GM12878 (cell line): ENCODE measurements at regions not wholly inside any gene's neighbourhood (a gene's known extent, or its start where the extent isn't known, plus 50 kb on each side); places are given as distances from the start of the nearest gene placed in this dataset.

Source experiments
- ATAC-seq: fragments of 200-7000 bp; cut with Tn5 transposase; 3 replicates; pipeline ENCODE4 v1.9.1; 2020; ENCODE audit warnings: mild to moderate bottlenecking, moderate library complexity
- BruUV-seq: library from RNA; stranded (reverse); fragments of 400-500 nt; replicated peaks from 2 replicates; lab custom pipeline; 2021; lab: Mats Ljungman, UMichigan
- CTCF ChIA-PET: fragments of 300-600 bp; sonication (Branson Sonifier 250); formaldehyde crosslinking; extraction: SDS; loops from one replicate; lab custom pipeline; 2021; ENCODE audit warnings: inconsistent platforms; lab: Yijun Ruan, JAX
- POLR2A ChIA-PET: fragments of 350-600 bp; formaldehyde crosslinking; extraction: SDS; loops from one replicate; lab custom pipeline; 2021; ENCODE audit warnings: inconsistent platforms; lab: Charles Lee
- RAD21 ChIA-PET: fragments of 300-600 bp; sonication (Branson Sonifier 250); formaldehyde crosslinking; loops from one replicate; lab custom pipeline; 2023; ENCODE audit warnings: antibody characterized with exemption; ENCODE audit not compliant: unreplicated experiment; lab: Charles Lee
- SMC1A ChIA-PET: fragments of 300-600 bp; sonication (Branson Sonifier 250); formaldehyde crosslinking; loops from one replicate; lab custom pipeline; 2023; ENCODE audit not compliant: unreplicated experiment, uncharacterized antibody; lab: Charles Lee
- DNase-seq: peaks from one replicate; pipeline ENCODE4 v3.0.0-alpha.2; 2011; ENCODE audit warnings: low read depth, low spot score
- FAIRE-seq: peaks from 3 replicates; lab custom pipeline; 2011; peaks lifted over from hg19 to GRCh38; lab: Jason Lieb, UNC
- H2AFZ ChIP-seq: 2 replicates; pipeline ENCODE4 v1.6.0; 2011; ENCODE audit warnings: low read depth, low read length, control low read depth; ENCODE audit not compliant: control insufficient read depth
- H3K27ac ChIP-seq: 2 replicates; pipeline ENCODE4 v1.5.1; 2011; ENCODE audit warnings: control low read depth; ENCODE audit not compliant: control insufficient read depth, insufficient read depth
- H3K27me3 ChIP-seq, 2 experiments: replicated peaks in 1 of 2; 2 replicates each; pipeline versions ENCODE4 v1.6.0 to v1.6.1; 2011; ENCODE audit warnings: low read length in 1 of 2; ENCODE audit not compliant: control insufficient read depth in 2 of 2, insufficient read depth in 2 of 2
- H3K36me3 ChIP-seq, 2 experiments: 2 replicates each; pipeline ENCODE4 v1.5.1; 2011; ENCODE audit warnings: low read length in 1 of 2; ENCODE audit not compliant: control insufficient read depth in 2 of 2, insufficient read depth in 2 of 2
- H3K4me1 ChIP-seq: 2 replicates; pipeline ENCODE4 v1.6.1; 2011; ENCODE audit warnings: mild to moderate bottlenecking, low read length, moderate library complexity, mixed read lengths; ENCODE audit not compliant: control insufficient read depth, insufficient read depth
- H3K4me2 ChIP-seq: 2 replicates; pipeline ENCODE4 v1.6.0; 2011; ENCODE audit warnings: control low read depth; ENCODE audit not compliant: control insufficient read depth, insufficient read depth
- H3K4me3 ChIP-seq: fragments of 200-600 bp; sonication (generic); 2 replicates; pipeline ENCODE4 v1.5.1; 2016
- H3K79me2 ChIP-seq: 2 replicates; pipeline ENCODE4 v1.6.0; 2011; ENCODE audit warnings: low read length; ENCODE audit not compliant: control insufficient read depth, insufficient read depth
- H3K9ac ChIP-seq: 2 replicates; pipeline ENCODE4 v1.8.0; 2011; ENCODE audit warnings: low read length, control low read depth, mixed read lengths; ENCODE audit not compliant: control insufficient read depth, insufficient read depth
- H3K9me3 ChIP-seq: replicated peaks from 3 replicates; pipeline ENCODE4 v1.5.1; 2011; ENCODE audit warnings: mild to moderate bottlenecking, low read length; ENCODE audit not compliant: control insufficient read depth, insufficient read depth
- H4K20me1 ChIP-seq: 2 replicates; pipeline ENCODE4 v1.6.0; 2011; ENCODE audit not compliant: control insufficient read depth, insufficient read depth
- CEBPZ ChIP-seq: fragments of 150-350 bp; IDR thresholded peaks from 2 replicates; pipeline ENCODE4 v1.6.1; 2016; ENCODE audit warnings: low read depth, low read length
- JUND ChIP-seq: IDR thresholded peaks from 2 replicates; pipeline ENCODE4 v1.6.1; 2012; ENCODE audit warnings: low read depth, mild to moderate bottlenecking, low read length, improper control_type of control experiment, moderate library complexity
- LARP7 ChIP-seq: fragments of 450-650 bp; IDR thresholded peaks from 2 replicates; pipeline ENCODE4 v1.6.1; 2017; ENCODE audit warnings: mild to moderate bottlenecking
- RAD21 ChIP-seq: IDR thresholded peaks from 2 replicates; pipeline ENCODE4 v1.6.1; 2011; ENCODE audit warnings: mild to moderate bottlenecking, low read depth, low read length, moderate library complexity; ENCODE audit not compliant: insufficient read depth
- STAT3 ChIP-seq: IDR thresholded peaks from 2 replicates; pipeline ENCODE4 v1.6.1; 2011; ENCODE audit warnings: low read depth, low read length, improper control_type of control experiment
- ZBTB11 ChIP-seq: fragments of 450-650 bp; formaldehyde crosslinking; IDR thresholded peaks from 2 replicates; pipeline ENCODE4 v1.5.0; 2022; ENCODE audit warnings: mild to moderate bottlenecking, missing genetic modification characterization
- ZBTB33 ChIP-seq: fragments of 450-650 bp; IDR thresholded peaks from 2 replicates; pipeline ENCODE4 v1.6.1; 2017; ENCODE audit warnings: mild to moderate bottlenecking
- ZNF207 ChIP-seq: fragments of 450-650 bp; IDR thresholded peaks from 2 replicates; pipeline ENCODE4 v1.6.1; 2014; ENCODE audit warnings: antibody characterized with exemption, mild to moderate bottlenecking, borderline replicate concordance
- WGBS: methylation state at CpG from one replicate; pipeline ENCODE4 v1.1.6; 2016; ENCODE audit warnings: low lambda C conversion rate; ENCODE audit not compliant: insufficient replicate concordance, insufficient coverage; ENCODE audit errors: missing lambda C conversion rate; 5-methylcytosine and 5-hydroxymethylcytosine counted together
- in situ Hi-C: fragments of 300-500 bp; cut with MboI; formaldehyde crosslinking; loops from 9 replicates; pipeline ENCODE4 v1.14.3; 2018; ENCODE audit warnings: mixed read lengths
- intact Hi-C: fragments of 100-400 bp; cut with micrococcal nuclease; formaldehyde crosslinking; loops from one replicate; pipeline ENCODE4 v1.14.2; 2022; ENCODE audit not compliant: unreplicated experiment
- TF ChIP-seq, protein P1 (sequence below): fragments of 450-650 bp; IDR thresholded peaks from 2 replicates; pipeline ENCODE4 v1.6.1; 2017; ENCODE audit warnings: mild to moderate bottlenecking, moderate library complexity
- TF ChIP-seq, protein P2 (sequence below): IDR thresholded peaks from 2 replicates; pipeline ENCODE4 v1.6.1; 2012; ENCODE audit warnings: low read depth, low read length, improper control_type of control experiment

- intact Hi-C loops, result no loop called here
- no peak for FAIRE-seq
- H3K9ac ChIP-seq, result no peak overlapping the region
- WGBS, result 16% methylated on average over 2 of the region's 2 CpGs
- no peak overlapping the region for H2AFZ ChIP-seq
- H3K79me2 ChIP-seq, result no peaks in the 10 kb centered on the region
- no peak for DNase-seq
- ChIA-PET CTCF (interaction anchor here (1.2 kb wide), 2 partner anchors 26 to 162 kb away, joined by 3 read pairs; no protein-coding TSS in a partner anchor), RAD21 (no interaction called here), POLR2A (no interaction called here), SMC1A (no interaction called here)
- H3K9me3 ChIP-seq, result no peaks in the 10 kb centered on the region
- H3K36me3 ChIP-seq, result no peaks in the 10 kb centered on the region
- H3K27ac ChIP-seq, result no peak overlapping the region
- in situ Hi-C loops, result no loop called here
- no peak overlapping the region for H3K4me2 ChIP-seq
- no peak overlapping the region for H3K4me3 ChIP-seq
- H3K4me1 ChIP-seq, result no peaks in the 10 kb centered on the region
- no peaks in the 10 kb centered on the region for H4K20me1 ChIP-seq
- no peak for ATAC-seq
- no TSS peak for BruUV-seq
- H3K27me3 ChIP-seq, result no peaks in the 10 kb centered on the region
- TF ChIP-seq STAT3 (no peak), JUND (no peak), ZBTB33 (no peak), ZBTB11 (no peak), ZNF207 (no peak), CEBPZ (no peak), LARP7 (no peak), RAD21 (no peak)
- TF ChIP-seq, protein P1, sequence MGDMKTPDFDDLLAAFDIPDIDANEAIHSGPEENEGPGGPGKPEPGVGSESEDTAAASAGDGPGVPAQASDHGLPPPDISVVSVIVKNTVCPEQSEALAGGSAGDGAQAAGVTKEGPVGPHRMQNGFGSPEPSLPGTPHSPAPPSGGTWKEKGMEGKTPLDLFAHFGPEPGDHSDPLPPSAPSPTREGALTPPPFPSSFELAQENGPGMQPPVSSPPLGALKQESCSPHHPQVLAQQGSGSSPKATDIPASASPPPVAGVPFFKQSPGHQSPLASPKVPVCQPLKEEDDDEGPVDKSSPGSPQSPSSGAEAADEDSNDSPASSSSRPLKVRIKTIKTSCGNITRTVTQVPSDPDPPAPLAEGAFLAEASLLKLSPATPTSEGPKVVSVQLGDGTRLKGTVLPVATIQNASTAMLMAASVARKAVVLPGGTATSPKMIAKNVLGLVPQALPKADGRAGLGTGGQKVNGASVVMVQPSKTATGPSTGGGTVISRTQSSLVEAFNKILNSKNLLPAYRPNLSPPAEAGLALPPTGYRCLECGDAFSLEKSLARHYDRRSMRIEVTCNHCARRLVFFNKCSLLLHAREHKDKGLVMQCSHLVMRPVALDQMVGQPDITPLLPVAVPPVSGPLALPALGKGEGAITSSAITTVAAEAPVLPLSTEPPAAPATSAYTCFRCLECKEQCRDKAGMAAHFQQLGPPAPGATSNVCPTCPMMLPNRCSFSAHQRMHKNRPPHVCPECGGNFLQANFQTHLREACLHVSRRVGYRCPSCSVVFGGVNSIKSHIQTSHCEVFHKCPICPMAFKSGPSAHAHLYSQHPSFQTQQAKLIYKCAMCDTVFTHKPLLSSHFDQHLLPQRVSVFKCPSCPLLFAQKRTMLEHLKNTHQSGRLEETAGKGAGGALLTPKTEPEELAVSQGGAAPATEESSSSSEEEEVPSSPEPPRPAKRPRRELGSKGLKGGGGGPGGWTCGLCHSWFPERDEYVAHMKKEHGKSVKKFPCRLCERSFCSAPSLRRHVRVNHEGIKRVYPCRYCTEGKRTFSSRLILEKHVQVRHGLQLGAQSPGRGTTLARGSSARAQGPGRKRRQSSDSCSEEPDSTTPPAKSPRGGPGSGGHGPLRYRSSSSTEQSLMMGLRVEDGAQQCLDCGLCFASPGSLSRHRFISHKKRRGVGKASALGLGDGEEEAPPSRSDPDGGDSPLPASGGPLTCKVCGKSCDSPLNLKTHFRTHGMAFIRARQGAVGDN, result no peak
- TF ChIP-seq, protein P2, sequence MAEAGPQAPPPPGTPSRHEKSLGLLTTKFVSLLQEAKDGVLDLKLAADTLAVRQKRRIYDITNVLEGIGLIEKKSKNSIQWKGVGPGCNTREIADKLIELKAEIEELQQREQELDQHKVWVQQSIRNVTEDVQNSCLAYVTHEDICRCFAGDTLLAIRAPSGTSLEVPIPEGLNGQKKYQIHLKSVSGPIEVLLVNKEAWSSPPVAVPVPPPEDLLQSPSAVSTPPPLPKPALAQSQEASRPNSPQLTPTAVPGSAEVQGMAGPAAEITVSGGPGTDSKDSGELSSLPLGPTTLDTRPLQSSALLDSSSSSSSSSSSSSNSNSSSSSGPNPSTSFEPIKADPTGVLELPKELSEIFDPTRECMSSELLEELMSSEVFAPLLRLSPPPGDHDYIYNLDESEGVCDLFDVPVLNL, result no peak
Measured at GRCh38 chr7:12161146-12161545, 49.9 kb upstream of the TMEM106B start.
